ENCODE measurements at regions not wholly inside any gene's neighbourhood (a gene's known extent, or its start where the extent isn't known, plus 50 kb on each side); places are given as distances from the start of the nearest gene placed in this dataset.

DNA sequence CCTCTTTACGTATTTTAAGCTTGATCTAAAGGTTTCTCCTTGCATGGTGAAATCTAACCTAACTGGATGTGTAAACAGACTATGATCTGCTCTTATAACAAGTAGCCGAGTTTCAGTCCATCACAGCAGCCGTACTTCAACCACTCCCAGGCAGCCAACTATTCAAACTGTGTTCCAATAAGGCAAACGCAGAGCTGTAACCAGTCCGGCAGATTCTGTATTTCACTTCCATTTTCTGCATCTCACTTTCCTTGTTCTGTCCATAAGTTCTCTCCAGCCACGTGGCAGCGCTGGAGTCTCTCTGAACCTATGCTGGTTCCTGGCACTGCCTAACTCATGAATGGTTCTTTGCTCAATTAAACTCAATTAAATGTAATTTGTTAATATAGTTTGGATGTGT lies 132.6 kb downstream of the FHDC1 start:
- CTCF ChIA-PET = no interaction called here
- TF ChIP-seq, protein P1, sequence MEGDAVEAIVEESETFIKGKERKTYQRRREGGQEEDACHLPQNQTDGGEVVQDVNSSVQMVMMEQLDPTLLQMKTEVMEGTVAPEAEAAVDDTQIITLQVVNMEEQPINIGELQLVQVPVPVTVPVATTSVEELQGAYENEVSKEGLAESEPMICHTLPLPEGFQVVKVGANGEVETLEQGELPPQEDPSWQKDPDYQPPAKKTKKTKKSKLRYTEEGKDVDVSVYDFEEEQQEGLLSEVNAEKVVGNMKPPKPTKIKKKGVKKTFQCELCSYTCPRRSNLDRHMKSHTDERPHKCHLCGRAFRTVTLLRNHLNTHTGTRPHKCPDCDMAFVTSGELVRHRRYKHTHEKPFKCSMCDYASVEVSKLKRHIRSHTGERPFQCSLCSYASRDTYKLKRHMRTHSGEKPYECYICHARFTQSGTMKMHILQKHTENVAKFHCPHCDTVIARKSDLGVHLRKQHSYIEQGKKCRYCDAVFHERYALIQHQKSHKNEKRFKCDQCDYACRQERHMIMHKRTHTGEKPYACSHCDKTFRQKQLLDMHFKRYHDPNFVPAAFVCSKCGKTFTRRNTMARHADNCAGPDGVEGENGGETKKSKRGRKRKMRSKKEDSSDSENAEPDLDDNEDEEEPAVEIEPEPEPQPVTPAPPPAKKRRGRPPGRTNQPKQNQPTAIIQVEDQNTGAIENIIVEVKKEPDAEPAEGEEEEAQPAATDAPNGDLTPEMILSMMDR (IDR thresholded peaks at IDR 0.05) = no peak
- ATAC-seq (ENCODE audit: low read depth) (no peak), DNase-seq (no peak)
- Mint-ChIP-seq H3K27me3 (no peaks in the 10 kb centered on the region), H3K9me3 (peaks cover 3% of the 10 kb centered on the region), H3K4me3 (no peak overlapping the region), H3K4me1 (no peaks in the 10 kb centered on the region), H3K36me3 (ENCODE audit: low read depth) (no peaks in the 10 kb centered on the region), H3K27ac (no peak overlapping the region)
- intact Hi-C loops (cut with micrococcal nuclease) = no loop called here
- POLR2A ChIA-PET = no interaction called here

DNA sequence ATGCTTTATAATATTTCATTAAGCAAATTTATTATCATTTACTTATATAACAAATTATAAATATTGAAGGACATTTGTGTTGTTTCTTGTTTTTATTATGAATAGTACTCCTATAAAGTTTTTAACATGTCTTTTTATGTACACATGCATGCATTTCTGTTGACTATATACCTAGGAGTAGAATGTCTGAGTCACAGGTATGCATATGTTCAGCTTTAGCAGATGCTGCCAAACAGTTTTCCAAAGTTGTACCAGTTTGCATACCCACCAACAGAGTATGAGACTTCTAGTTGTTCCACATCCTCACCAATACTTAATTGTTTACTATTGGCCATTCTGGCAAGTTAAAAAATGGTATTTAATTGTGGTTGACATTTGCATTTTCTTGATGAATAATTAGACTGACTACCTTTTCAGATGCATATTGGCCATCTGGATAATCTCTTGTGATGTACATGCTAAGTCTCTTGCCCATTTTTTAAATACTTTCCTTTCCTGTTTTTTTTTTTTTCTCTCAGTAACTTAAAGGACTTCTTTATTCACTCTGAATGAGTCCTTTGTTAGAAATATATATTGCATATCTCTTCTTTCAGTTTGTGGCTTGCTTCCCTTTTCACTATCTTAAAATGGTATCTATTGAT lies 132.2 kb upstream of the TRIM2 start:
- Mint-ChIP-seq H3K27ac (no peak overlapping the region), H3K4me3 (no peak overlapping the region), H3K9me3 (peaks cover 3% of the 10 kb centered on the region), H3K27me3 (no peaks in the 10 kb centered on the region), H3K36me3 (ENCODE audit: low read depth) (no peaks in the 10 kb centered on the region), H3K4me1 (peaks cover 12% of the 10 kb centered on the region)
- TF ChIP-seq, protein P1 (IDR thresholded peaks at IDR 0.05) = no peak
- CTCF ChIA-PET = no interaction called here
- no peak for ATAC-seq (ENCODE audit: low read depth)
- no peak for DNase-seq
- intact Hi-C loops (cut with micrococcal nuclease) = no loop called here
- POLR2A ChIA-PET = no interaction called here

DNA sequence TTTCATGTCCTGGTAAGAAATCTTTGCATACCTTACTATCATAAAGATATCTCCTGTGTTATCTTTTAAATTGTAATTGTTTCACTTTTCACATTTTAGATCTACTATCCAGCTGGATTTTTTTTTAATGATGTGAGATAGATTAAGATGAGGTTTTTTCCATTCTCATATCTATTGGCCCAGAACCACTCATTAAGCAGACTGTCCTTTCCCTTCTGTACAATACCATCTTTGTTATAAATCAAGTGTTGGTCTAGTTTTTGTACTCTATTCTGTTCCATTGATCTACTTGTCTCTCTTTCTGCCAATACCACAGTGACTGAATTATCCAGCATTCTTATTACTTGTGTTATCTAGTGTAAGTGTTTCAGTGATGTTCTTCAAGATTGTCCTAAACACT lies 131.6 kb upstream of the TRIM2 start:
- intact Hi-C loops (cut with micrococcal nuclease) = no loop called here
- no peaks in the 10 kb centered on the region for H3K27me3 Mint-ChIP-seq
- ChIA-PET CTCF (no interaction called here), POLR2A (no interaction called here)
- no peak overlapping the region for H3K4me3 Mint-ChIP-seq
- TF ChIP-seq, protein P1 (IDR thresholded peaks at IDR 0.05) = no peak
- no peak for ATAC-seq (ENCODE audit: low read depth)
- H3K9me3 Mint-ChIP-seq = peaks cover 3% of the 10 kb centered on the region
- DNase-seq = no peak
- no peaks in the 10 kb centered on the region for H3K36me3 Mint-ChIP-seq (ENCODE audit: low read depth)
- H3K27ac Mint-ChIP-seq = no peak overlapping the region
- H3K4me1 Mint-ChIP-seq = peaks cover 12% of the 10 kb centered on the region

DNA sequence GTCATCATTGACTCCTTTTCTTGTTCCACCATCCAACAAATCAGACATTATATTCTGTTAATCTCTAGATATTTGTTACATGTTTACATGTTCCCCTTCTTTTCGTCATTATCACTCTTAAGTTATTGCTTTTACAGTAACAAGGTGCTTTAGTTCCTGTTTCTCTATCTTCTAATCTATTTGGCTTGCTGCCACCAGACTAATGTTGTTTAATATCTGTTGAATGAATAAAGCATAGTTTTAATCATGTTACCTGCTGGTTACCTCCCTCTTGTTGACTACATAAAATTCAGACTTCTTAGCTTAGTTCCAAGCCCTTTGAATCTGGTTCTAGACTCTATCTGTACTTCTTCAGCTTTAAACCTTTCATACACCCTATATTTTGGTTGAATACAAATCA lies 129.8 kb upstream of the TRIM2 start:
- CTCF ChIA-PET = interaction anchor here (1.3 kb wide), 1 partner anchor 9 kb away, joined by 5 read pairs; no protein-coding TSS in a partner anchor
- Mint-ChIP-seq H3K4me3 (no peak overlapping the region), H3K36me3 (ENCODE audit: low read depth) (no peaks in the 10 kb centered on the region), H3K27ac (no peak overlapping the region), H3K4me1 (peaks cover 12% of the 10 kb centered on the region), H3K9me3 (peaks cover 3% of the 10 kb centered on the region), H3K27me3 (no peaks in the 10 kb centered on the region)
- no peak for DNase-seq
- no peak for ATAC-seq (ENCODE audit: low read depth)
- POLR2A ChIA-PET = no interaction called here
- intact Hi-C loops (cut with micrococcal nuclease) = no loop called here
- TF ChIP-seq, protein P1 (IDR thresholded peaks at IDR 0.05) = no peak

DNA sequence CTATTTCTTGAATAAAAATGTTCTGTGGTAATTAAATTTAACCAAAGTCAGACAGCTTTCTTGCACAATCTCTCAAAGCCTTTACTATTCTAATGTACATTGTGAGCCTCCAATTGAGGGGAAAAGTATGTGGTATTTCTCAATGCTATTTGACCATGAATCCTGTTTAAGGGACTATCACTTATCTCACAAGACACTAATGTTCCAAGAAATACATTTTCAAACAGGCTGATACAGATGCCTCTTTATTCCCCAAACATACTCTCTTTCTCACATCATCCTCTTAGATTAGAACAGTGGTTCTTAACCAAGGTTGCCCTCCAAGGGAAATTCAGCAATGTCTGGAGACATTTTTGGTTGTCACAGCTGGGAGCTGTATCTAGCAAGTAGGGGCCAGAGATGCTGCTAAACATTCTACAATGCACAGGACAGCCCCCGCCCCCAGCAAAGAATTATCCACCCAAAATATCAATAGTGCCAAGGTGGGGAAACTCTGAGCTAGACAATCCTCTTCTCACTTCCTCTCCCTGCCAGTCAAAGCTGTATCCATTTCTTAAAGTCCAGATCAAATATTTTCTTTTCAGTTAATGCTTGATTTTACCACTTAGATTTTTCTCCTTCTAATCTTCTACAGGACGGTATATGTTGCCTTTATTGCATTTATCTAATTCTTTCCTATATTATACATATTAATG lies 129.2 kb upstream of the TRIM2 start:
- intact Hi-C loops (cut with micrococcal nuclease) = no loop called here
- peaks cover 3% of the 10 kb centered on the region for H3K9me3 Mint-ChIP-seq
- CTCF ChIA-PET = interaction anchor here (1.3 to 2.6 kb wide), 3 partner anchors 8 to 53 kb away, joined by 3 to 9 read pairs (median 3); no protein-coding TSS in a partner anchor
- no peaks in the 10 kb centered on the region for H3K27me3 Mint-ChIP-seq
- DNase-seq = no peak
- no peak overlapping the region for H3K4me3 Mint-ChIP-seq
- H3K27ac Mint-ChIP-seq = no peak overlapping the region
- H3K4me1 Mint-ChIP-seq = peaks cover 12% of the 10 kb centered on the region
- TF ChIP-seq, protein P1 (IDR thresholded peaks at IDR 0.05) = no peak
- ATAC-seq (ENCODE audit: low read depth) = no peak
- H3K36me3 Mint-ChIP-seq (ENCODE audit: low read depth) = no peaks in the 10 kb centered on the region
- POLR2A ChIA-PET = no interaction called here
